GM13977 (cell line): ENCODE measurements at regions not wholly inside any gene's neighbourhood (a gene's known extent, or its start where the extent isn't known, plus 50 kb on each side); places are given as distances from the start of the nearest gene placed in this dataset.

ENCODE experiments used
- DNase-seq: peaks from one replicate; pipeline ENCODE4 v3.0.0; 2012; ENCODE audit warnings: low spot score
- in situ Hi-C: fragments of 300-500 bp; cut with MboI; formaldehyde crosslinking; loops from one replicate; pipeline ENCODE4 v1.12.0; 2022; ENCODE audit warnings: low sequenced_read_pairs, low pct_unique_long_range_greater_than_20kb, mixed read lengths, inconsistent platforms; ENCODE audit not compliant: unreplicated experiment
- TF ChIP-seq, protein P1 (sequence below): IDR thresholded peaks from 2 replicates; pipeline ENCODE4 v1.5.1; 2012; ENCODE audit warnings: mild to moderate bottlenecking, control low read depth; ENCODE audit not compliant: insufficient read depth; ENCODE audit errors: extremely low read depth, missing control alignments

DNA sequence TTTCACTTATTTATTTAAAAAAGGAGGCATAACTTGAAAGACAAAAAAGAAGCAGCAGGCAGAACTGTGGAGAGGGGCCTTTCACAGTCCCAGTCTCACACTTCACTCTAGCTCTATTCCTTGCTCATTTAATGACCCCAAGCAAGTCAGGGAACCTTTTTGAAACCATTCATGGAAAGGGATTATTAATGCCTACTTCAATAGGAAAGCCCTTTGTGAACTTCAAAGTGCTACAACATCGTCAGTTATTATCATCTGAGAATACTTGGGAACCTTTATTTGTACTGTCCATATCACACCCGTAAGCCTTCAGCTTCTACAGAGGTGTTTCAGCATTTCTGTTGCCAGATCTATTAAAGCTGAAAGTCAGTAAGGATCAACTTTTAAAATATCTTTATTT lies 320.2 kb downstream of the TMEM161B start:
- TF ChIP-seq, protein P1, sequence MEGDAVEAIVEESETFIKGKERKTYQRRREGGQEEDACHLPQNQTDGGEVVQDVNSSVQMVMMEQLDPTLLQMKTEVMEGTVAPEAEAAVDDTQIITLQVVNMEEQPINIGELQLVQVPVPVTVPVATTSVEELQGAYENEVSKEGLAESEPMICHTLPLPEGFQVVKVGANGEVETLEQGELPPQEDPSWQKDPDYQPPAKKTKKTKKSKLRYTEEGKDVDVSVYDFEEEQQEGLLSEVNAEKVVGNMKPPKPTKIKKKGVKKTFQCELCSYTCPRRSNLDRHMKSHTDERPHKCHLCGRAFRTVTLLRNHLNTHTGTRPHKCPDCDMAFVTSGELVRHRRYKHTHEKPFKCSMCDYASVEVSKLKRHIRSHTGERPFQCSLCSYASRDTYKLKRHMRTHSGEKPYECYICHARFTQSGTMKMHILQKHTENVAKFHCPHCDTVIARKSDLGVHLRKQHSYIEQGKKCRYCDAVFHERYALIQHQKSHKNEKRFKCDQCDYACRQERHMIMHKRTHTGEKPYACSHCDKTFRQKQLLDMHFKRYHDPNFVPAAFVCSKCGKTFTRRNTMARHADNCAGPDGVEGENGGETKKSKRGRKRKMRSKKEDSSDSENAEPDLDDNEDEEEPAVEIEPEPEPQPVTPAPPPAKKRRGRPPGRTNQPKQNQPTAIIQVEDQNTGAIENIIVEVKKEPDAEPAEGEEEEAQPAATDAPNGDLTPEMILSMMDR, result no peak
- in situ Hi-C loops, result no loop called here
- no peak for DNase-seq

DNA sequence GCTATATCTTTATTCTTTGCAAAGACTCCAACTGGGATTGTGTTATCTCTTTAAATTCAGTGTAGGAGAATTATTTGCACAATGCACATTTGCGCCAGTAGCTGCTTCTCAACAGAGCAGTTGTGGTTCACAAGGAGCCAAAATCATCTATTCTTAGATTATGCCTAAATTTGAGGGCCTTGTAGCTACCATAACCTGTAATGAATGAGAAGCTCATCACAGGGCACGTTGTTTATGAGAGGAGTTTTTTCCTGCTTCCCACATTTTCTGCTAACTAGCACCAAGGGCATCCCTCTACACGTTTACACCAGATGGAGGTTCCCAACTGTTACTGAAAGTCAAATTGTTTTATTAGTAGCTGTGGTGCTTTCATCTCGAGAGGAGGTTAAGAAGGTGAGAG lies 322.4 kb downstream of the TMEM161B start:
- TF ChIP-seq, protein P1, result no peak
- in situ Hi-C loops, result no loop called here
- DNase-seq, result no peak

DNA sequence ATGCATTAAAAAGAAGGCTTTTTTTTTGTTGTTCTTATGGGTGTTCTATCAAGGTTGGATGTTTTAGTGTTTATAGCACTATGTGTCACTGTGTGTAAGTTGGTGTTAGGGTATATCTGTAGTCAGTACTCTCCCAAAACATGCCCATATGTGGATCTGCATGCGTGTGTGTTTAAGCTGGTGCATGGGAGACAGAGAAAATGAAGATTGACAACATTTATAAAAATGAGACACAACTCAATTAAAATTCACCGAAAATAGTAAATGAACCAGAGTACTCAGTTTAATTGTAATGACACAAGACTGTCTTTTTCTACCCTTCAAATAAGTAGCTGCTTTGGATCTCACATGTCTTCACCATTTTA lies 323.4 kb downstream of the TMEM161B start:
- TF ChIP-seq, protein P1, result no peak
- in situ Hi-C loops, result no loop called here
- DNase-seq, result no peak

DNA sequence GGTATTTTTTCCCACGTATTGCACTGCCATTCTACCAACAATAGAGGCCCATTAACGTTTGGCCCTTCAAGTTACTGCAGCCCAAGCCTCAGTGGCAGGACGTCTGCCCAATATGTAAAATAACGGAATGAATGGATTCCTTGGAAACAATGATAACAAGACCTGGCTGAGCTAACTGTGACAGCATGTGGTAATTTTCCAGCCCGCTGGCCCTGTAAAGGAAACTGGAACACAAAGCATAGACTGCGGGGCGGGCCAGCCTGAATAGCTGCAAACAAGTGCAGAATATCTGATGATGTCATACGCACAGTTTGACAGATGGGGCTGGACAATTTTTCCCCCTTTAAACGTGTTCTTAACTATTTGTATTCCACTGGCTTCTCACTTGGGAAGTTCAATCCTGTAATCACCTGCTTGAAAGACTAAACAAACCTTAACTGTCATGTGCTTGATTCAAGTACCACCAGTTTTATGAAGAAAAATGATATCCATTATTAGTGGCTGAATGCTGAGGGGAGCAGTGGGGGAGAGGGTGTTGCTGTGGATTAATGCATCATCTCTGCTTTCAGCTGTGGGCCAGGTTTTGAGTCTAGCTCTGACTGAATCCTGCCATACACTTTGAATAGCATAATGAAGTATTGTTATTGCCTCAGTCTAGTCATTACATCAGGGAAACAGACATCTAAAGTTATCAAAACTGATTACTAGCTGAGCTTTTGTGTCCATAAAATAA lies 323.9 kb downstream of the TMEM161B start:
- in situ Hi-C loops, result no loop called here
- no peak for DNase-seq
- TF ChIP-seq, protein P1, result no peak

DNA sequence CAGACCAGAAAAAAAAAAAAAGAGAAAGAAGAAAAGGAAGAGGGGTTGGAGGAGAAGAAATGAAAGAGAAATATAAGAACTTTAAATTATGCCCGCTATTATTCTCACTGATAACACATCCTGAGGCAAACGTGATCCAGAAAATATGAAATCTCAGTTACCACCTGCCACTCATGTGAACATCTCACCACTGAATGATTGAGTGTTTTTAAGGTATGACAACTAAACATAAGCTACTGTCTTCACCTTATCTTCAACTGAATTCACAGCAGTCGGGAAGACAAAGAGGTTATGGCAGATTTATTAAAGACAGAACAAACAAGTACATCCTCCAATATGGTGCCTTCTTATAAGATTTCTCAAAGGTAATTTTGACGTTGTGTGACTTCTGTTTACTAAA lies 327.9 kb downstream of the TMEM161B start:
- TF ChIP-seq, protein P1, result no peak
- DNase-seq, result no peak
- in situ Hi-C loops, result no loop called here

DNA sequence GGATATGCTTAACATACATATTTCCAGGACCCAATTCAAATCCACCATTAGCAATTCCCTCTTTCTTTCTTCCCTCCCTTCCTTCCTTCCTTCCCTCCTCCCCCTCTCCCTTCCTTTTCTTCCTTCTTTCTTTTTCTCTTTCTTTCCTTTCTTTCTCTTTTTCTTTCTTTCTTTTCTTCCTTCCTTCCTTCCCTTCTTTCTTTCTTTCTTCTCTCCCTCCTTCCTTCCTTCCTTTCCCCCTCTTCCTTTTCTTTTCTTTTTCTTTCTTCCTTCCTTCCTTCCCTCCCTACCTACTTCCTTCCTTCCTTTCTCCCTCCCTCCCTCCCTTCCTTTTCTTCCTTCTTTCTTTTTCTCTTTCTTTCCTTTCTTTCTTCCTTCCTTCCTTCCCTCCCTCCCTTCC lies 332.0 kb downstream of the TMEM161B start:
- TF ChIP-seq, protein P1, result no peak
- DNase-seq, result no peak
- in situ Hi-C loops, result no loop called here
